ENCODE measurements at regions not wholly inside any gene's neighbourhood (a gene's known extent, or its start where the extent isn't known, plus 50 kb on each side); places are given as distances from the start of the nearest gene placed in this dataset.

DNA sequence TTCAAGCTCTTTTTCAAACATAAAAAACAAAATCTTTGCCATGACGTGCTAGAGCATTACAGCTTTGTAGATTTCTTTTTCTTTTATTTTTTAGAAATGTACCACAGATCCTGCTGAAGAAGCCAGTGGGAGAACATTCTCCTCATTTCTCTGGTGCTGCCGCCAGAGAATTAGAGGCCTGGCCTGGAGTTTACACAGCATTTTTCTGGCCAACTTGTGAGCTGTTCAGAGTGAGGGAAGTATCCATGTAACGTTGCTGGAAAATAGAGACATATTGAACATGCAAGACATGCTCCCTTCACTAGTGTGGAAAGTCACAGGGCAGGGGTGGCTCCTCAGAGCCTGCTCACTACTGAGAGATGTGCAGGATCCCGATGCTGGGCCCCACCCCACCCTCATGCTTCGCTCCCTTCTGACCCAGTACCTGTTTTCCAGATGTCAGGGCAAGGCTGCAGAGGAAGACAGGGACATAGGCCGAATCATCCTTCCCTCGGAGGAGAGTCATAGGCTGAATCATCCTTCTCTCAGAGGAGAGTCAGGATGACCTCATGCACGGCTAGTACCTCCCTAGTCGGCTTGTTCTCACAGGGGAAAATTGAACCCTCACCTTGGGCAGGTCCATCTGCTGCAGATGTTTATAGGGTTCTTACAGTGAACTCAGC lies 298.5 kb downstream of the INSIG2 start:
- H3K4me2 ChIP-seq (ENCODE audit: low read length, poor library complexity, severe bottlenecking): no peak overlapping the region
- peak overlapping the region; percentile 32 for H3K9ac ChIP-seq (ENCODE audit: low read length)
- H3K23ac ChIP-seq (ENCODE audit: low read length in 2 of 2): no peak overlapping the region
- peaks cover 3% of the 10 kb centered on the region for H3K4me1 ChIP-seq (ENCODE audit: control insufficient read depth, insufficient read depth, low read depth, low read length)
- H2AFZ ChIP-seq (ENCODE audit: low read depth, low read length): no peak overlapping the region
- H3K79me1 ChIP-seq (replicated peaks; ENCODE audit: low read length, poor library complexity, severe bottlenecking): no peaks in the 10 kb centered on the region
- no peaks in the 10 kb centered on the region for H3K36me3 ChIP-seq (ENCODE audit: control insufficient read depth in 1 of 2, insufficient read depth in 2 of 2, low read depth in 1 of 2, low read length in 2 of 2)
- H3K27ac ChIP-seq (ENCODE audit: low read length, poor library complexity, severe bottlenecking): no peak overlapping the region
- no peak overlapping the region for H2BK120ac ChIP-seq (ENCODE audit: low read depth, low read length)
- H3K9me3 ChIP-seq (ENCODE audit: control insufficient read depth, low read length): peaks cover 3% of the 10 kb centered on the region
- no peaks in the 10 kb centered on the region for H3K27me3 ChIP-seq (ENCODE audit: control insufficient read depth in 1 of 2, insufficient read depth in 1 of 2, low read length in 2 of 2)
- no peak overlapping the region for H3K4ac ChIP-seq (ENCODE audit: low read depth in 1 of 2, low read length in 2 of 2)
- WGBS: 37% methylated on average over 8 of the region's 9 CpGs
- no peak overlapping the region for H2BK5ac ChIP-seq (ENCODE audit: low read depth, low read length, poor library complexity, severe bottlenecking)
- H2AK5ac ChIP-seq (ENCODE audit: low read length, severe bottlenecking): no peak overlapping the region
- no peak overlapping the region for H2BK12ac ChIP-seq (ENCODE audit: low read length in 2 of 2)
- H2BK15ac ChIP-seq (ENCODE audit: low read depth, poor library complexity, severe bottlenecking): no peak overlapping the region
- no peak overlapping the region for H4K91ac ChIP-seq (ENCODE audit: low read length)
- DNase-seq: no peak
- H3K14ac ChIP-seq (ENCODE audit: low read length in 2 of 2): no peak overlapping the region
- H4K8ac ChIP-seq (ENCODE audit: low read length): no peak overlapping the region
- H3K18ac ChIP-seq (ENCODE audit: low read depth in 1 of 2, low read length in 2 of 2): no peak overlapping the region
- H3K4me3 ChIP-seq (ENCODE audit: insufficient read depth in 1 of 2, low read depth in 1 of 2, low read length in 2 of 2): no peak overlapping the region

DNA sequence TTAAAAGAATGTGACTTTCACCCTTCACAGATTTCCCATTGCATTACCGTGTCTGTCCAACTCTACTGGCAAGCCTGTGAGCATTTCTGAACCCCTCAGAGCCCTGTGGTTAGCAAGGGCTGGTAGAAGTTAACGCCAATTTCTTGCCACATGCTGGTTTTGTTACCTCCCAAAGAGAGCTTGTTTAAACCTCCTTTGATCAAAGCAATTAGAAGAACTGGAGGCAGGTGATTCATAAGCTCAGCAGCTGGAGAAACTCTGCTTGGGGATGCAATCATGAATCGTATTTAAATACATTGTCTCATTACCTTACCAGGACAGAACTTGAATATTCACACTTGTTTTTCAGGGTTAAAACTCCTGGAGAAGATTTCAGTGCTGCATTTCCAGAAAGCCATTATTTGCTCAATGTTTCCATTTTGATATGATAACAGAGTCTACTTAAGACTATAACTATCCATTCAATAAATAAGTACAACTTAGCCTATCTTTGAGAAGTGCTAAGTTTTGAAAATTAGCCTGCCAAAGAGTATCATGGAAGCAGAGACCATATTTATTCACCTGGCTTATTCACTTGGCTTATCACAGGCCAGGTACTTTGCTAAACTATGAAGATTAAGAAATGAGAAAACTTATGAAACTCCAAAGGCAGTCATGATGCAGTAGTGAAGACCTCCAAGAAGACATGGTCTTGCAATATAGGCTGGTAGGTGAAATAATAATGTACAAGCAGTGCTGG lies 292.8 kb downstream of the INSIG2 start:
- Histone ChIP-seq H2AFZ (ENCODE audit: low read depth, low read length) (no peak overlapping the region), H3K9me3 (ENCODE audit: control insufficient read depth, low read length) (no peaks in the 10 kb centered on the region), H3K27me3 (ENCODE audit: control insufficient read depth in 1 of 2, insufficient read depth in 1 of 2, low read length in 2 of 2) (peaks cover 0 to 5% of the 10 kb centered on the region in 2 experiments), H4K91ac (ENCODE audit: low read length) (no peak overlapping the region), H3K79me1 (replicated peaks; ENCODE audit: low read length, poor library complexity, severe bottlenecking) (no peaks in the 10 kb centered on the region), H4K8ac (ENCODE audit: low read length) (no peak overlapping the region), H3K18ac (ENCODE audit: low read depth in 1 of 2, low read length in 2 of 2) (no peak overlapping the region), H2BK5ac (ENCODE audit: low read depth, low read length, poor library complexity, severe bottlenecking) (no peak overlapping the region), H2BK12ac (ENCODE audit: low read length in 2 of 2) (no peak overlapping the region), H3K9ac (ENCODE audit: low read length) (no peak overlapping the region), H3K36me3 (ENCODE audit: control insufficient read depth in 1 of 2, insufficient read depth in 2 of 2, low read depth in 1 of 2, low read length in 2 of 2) (no peaks in the 10 kb centered on the region), H3K4ac (ENCODE audit: low read depth in 1 of 2, low read length in 2 of 2) (no peak overlapping the region), H3K27ac (ENCODE audit: low read length, poor library complexity, severe bottlenecking) (no peak overlapping the region), H3K4me3 (ENCODE audit: insufficient read depth in 1 of 2, low read depth in 1 of 2, low read length in 2 of 2) (no peak overlapping the region), H2BK15ac (ENCODE audit: low read depth, poor library complexity, severe bottlenecking) (no peak overlapping the region), H2AK5ac (ENCODE audit: low read length, severe bottlenecking) (no peak overlapping the region), H3K23ac (ENCODE audit: low read length in 2 of 2) (no peak overlapping the region), H2BK120ac (ENCODE audit: low read depth, low read length) (no peak overlapping the region), H3K14ac (ENCODE audit: low read length in 2 of 2) (no peak overlapping the region), H3K4me1 (ENCODE audit: control insufficient read depth, insufficient read depth, low read depth, low read length) (no peaks in the 10 kb centered on the region), H3K4me2 (ENCODE audit: low read length, poor library complexity, severe bottlenecking) (no peak overlapping the region)
- DNase-seq: no peak
- whole genome bisulfite sequencing: 47% methylated on average over 3 of the region's 3 CpGs

DNA sequence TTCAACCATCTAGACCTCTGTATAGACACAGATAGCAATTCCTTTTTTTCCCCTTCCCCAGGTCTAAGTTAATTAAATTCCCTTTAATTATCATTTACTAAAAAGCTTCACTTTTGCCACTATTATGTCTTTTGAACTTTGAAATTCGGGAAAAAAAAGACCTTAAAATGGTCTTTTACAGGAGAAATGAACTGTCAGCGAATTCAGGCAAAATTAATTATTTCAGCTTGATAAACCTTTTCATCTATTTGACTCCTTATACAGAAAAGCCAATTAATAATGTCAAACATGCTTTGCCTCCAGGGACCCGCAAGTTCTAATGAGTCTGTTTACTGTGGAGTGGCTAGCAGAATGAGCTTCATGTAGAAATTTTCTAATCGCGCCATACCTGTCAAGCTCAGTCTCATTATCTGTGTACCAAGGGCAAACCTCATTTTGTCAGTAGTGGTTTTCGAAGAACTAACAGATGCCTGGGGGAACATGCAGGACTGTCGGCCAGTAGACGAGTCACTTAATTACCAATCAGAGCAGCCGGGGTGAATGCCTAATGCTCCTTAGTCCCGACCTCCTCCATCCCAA lies 287.7 kb downstream of the INSIG2 start:
- no peak overlapping the region for H3K4ac ChIP-seq (ENCODE audit: low read depth in 1 of 2, low read length in 2 of 2)
- no peak overlapping the region for H3K23ac ChIP-seq (ENCODE audit: low read length in 2 of 2)
- no peak overlapping the region for H4K8ac ChIP-seq (ENCODE audit: low read length)
- H3K27me3 ChIP-seq (ENCODE audit: control insufficient read depth in 1 of 2, insufficient read depth in 1 of 2, low read length in 2 of 2): peaks cover 0 to 5% of the 10 kb centered on the region in 2 experiments
- H3K4me2 ChIP-seq (ENCODE audit: low read length, poor library complexity, severe bottlenecking): no peak overlapping the region
- no peak overlapping the region for H3K18ac ChIP-seq (ENCODE audit: low read depth in 1 of 2, low read length in 2 of 2)
- H4K91ac ChIP-seq (ENCODE audit: low read length): no peak overlapping the region
- H3K36me3 ChIP-seq (ENCODE audit: control insufficient read depth in 1 of 2, insufficient read depth in 2 of 2, low read depth in 1 of 2, low read length in 2 of 2): no peaks in the 10 kb centered on the region
- no peak overlapping the region for H2BK15ac ChIP-seq (ENCODE audit: low read depth, poor library complexity, severe bottlenecking)
- no peak overlapping the region for H3K9ac ChIP-seq (ENCODE audit: low read length)
- 87% methylated on average over 10 of the region's 10 CpGs for WGBS
- H3K27ac ChIP-seq (ENCODE audit: low read length, poor library complexity, severe bottlenecking): no peak overlapping the region
- H2AK5ac ChIP-seq (ENCODE audit: low read length, severe bottlenecking): no peak overlapping the region
- no peak for DNase-seq
- H2AFZ ChIP-seq (ENCODE audit: low read depth, low read length): no peak overlapping the region
- H2BK12ac ChIP-seq (ENCODE audit: low read length in 2 of 2): no peak overlapping the region
- H3K4me3 ChIP-seq (ENCODE audit: insufficient read depth in 1 of 2, low read depth in 1 of 2, low read length in 2 of 2): no peak overlapping the region
- H2BK120ac ChIP-seq (ENCODE audit: low read depth, low read length): no peak overlapping the region
- no peaks in the 10 kb centered on the region for H3K9me3 ChIP-seq (ENCODE audit: control insufficient read depth, low read length)
- H3K79me1 ChIP-seq (replicated peaks; ENCODE audit: low read length, poor library complexity, severe bottlenecking): no peaks in the 10 kb centered on the region
- H3K4me1 ChIP-seq (ENCODE audit: control insufficient read depth, insufficient read depth, low read depth, low read length): no peaks in the 10 kb centered on the region
- no peak overlapping the region for H2BK5ac ChIP-seq (ENCODE audit: low read depth, low read length, poor library complexity, severe bottlenecking)
- H3K14ac ChIP-seq (ENCODE audit: low read length in 2 of 2): no peak overlapping the region

DNA sequence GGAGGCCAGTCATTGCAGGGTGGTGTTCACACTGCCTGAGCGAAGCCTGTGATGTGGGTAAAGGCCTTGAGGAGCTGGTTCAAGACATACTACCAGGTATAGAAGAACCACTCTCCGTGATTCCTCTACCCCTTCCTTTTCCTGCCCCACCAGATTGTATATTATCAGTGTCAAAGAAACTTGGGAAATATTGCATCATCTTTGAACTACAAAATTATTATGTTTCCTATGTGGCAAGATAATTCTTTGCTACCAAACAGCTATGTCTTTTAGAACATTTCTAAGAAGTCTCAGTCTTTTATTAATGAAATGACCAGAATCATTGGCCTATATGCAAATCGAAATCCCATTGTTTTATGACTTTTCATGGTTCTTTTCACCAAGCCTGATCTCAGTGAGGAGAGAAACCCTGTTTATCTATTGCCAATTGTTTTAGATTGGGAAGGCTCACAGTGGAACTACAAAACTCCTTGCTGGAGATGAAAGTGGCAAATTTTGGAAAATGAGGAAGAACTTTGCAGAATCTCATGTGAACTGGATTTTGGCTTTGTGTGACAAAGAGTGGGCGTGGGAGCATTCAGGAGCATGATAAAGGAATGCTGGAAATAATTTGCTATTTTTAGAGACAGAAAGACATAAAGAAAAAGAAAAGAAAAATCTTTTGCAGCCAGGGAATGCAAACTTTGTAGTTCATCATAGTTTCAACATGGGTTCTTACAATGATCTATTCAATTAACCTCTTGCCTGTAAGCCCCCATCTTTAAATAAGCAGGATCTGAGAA lies 286.9 kb downstream of the INSIG2 start:
- no peak overlapping the region for H4K8ac ChIP-seq (ENCODE audit: low read length)
- no peak overlapping the region for H2BK15ac ChIP-seq (ENCODE audit: low read depth, poor library complexity, severe bottlenecking)
- no peak overlapping the region for H3K18ac ChIP-seq (ENCODE audit: low read depth in 1 of 2, low read length in 2 of 2)
- no peak overlapping the region for H2BK5ac ChIP-seq (ENCODE audit: low read depth, low read length, poor library complexity, severe bottlenecking)
- H3K79me1 ChIP-seq (replicated peaks; ENCODE audit: low read length, poor library complexity, severe bottlenecking): no peaks in the 10 kb centered on the region
- H3K14ac ChIP-seq (ENCODE audit: low read length in 2 of 2): no peak overlapping the region
- H4K91ac ChIP-seq (ENCODE audit: low read length): no peak overlapping the region
- H2AFZ ChIP-seq (ENCODE audit: low read depth, low read length): no peak overlapping the region
- H2AK5ac ChIP-seq (ENCODE audit: low read length, severe bottlenecking): no peak overlapping the region
- no peaks in the 10 kb centered on the region for H3K4me1 ChIP-seq (ENCODE audit: control insufficient read depth, insufficient read depth, low read depth, low read length)
- peaks cover 0 to 5% of the 10 kb centered on the region in 2 experiments for H3K27me3 ChIP-seq (ENCODE audit: control insufficient read depth in 1 of 2, insufficient read depth in 1 of 2, low read length in 2 of 2)
- no peaks in the 10 kb centered on the region for H3K36me3 ChIP-seq (ENCODE audit: control insufficient read depth in 1 of 2, insufficient read depth in 2 of 2, low read depth in 1 of 2, low read length in 2 of 2)
- no peak overlapping the region for H3K27ac ChIP-seq (ENCODE audit: low read length, poor library complexity, severe bottlenecking)
- no peak overlapping the region for H2BK120ac ChIP-seq (ENCODE audit: low read depth, low read length)
- WGBS: 58% methylated on average over 3 of the region's 4 CpGs
- no peak overlapping the region for H3K9ac ChIP-seq (ENCODE audit: low read length)
- H3K9me3 ChIP-seq (ENCODE audit: control insufficient read depth, low read length): no peaks in the 10 kb centered on the region
- no peak overlapping the region for H3K4me2 ChIP-seq (ENCODE audit: low read length, poor library complexity, severe bottlenecking)
- DNase-seq: no peak
- no peak overlapping the region for H3K4me3 ChIP-seq (ENCODE audit: insufficient read depth in 1 of 2, low read depth in 1 of 2, low read length in 2 of 2)
- no peak overlapping the region for H2BK12ac ChIP-seq (ENCODE audit: low read length in 2 of 2)
- no peak overlapping the region for H3K23ac ChIP-seq (ENCODE audit: low read length in 2 of 2)
- H3K4ac ChIP-seq (ENCODE audit: low read depth in 1 of 2, low read length in 2 of 2): no peak overlapping the region
